ENCODE measurements at regions not wholly inside any gene's neighbourhood (a gene's known extent, or its start where the extent isn't known, plus 50 kb on each side); places are given as distances from the start of the nearest gene placed in this dataset.

- TF ChIP-seq CTCF (IDR thresholded peaks at IDR 0.05) (no peak), POLR2A (IDR thresholded peaks at IDR 0.05) (no peak)
Observed at GRCh38 chr2:41500895-41501294, 546.9 kb upstream of the PKDCC start.

Measured in esophagus squamous epithelium (tissue), 4 donors.